ENCODE measurements at regions not wholly inside any gene's neighbourhood (a gene's known extent, or its start where the extent isn't known, plus 50 kb on each side); places are given as distances from the start of the nearest gene placed in this dataset.

GRCh38 chr20:11366660-11367059 lies 551.0 kb upstream of the BTBD3 start (continued):
- TF ChIP-seq ZNF276 (CRISPR knock-in tag; IDR thresholded peaks at IDR 0.05; ENCODE audit: low read depth), result no peak
- no peak for TF ChIP-seq ZFP36L2 (CRISPR knock-in tag; IDR thresholded peaks at IDR 0.05)
- no peak for TF ChIP-seq ZNF775 (CRISPR knock-in tag; IDR thresholded peaks at IDR 0.05; ENCODE audit: borderline replicate concordance)
- no peak for TF ChIP-seq ZNF343 (CRISPR knock-in tag; IDR thresholded peaks at IDR 0.05)
- no peak for TF ChIP-seq ZNF225 (CRISPR knock-in tag; IDR thresholded peaks at IDR 0.05)
- TF ChIP-seq ZNF776 (CRISPR knock-in tag; IDR thresholded peaks at IDR 0.05), result no peak
- no peak for TF ChIP-seq THRA (CRISPR knock-in tag; IDR thresholded peaks at IDR 0.05; ENCODE audit: borderline replicate concordance)
- TF ChIP-seq, protein P1, sequence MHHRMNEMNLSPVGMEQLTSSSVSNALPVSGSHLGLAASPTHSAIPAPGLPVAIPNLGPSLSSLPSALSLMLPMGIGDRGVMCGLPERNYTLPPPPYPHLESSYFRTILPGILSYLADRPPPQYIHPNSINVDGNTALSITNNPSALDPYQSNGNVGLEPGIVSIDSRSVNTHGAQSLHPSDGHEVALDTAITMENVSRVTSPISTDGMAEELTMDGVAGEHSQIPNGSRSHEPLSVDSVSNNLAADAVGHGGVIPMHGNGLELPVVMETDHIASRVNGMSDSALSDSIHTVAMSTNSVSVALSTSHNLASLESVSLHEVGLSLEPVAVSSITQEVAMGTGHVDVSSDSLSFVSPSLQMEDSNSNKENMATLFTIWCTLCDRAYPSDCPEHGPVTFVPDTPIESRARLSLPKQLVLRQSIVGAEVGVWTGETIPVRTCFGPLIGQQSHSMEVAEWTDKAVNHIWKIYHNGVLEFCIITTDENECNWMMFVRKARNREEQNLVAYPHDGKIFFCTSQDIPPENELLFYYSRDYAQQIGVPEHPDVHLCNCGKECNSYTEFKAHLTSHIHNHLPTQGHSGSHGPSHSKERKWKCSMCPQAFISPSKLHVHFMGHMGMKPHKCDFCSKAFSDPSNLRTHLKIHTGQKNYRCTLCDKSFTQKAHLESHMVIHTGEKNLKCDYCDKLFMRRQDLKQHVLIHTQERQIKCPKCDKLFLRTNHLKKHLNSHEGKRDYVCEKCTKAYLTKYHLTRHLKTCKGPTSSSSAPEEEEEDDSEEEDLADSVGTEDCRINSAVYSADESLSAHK (CRISPR knock-in tag; IDR thresholded peaks at IDR 0.05; ENCODE audit: borderline replicate concordance), result no peak
- TF ChIP-seq TOE1 (CRISPR knock-in tag; IDR thresholded peaks at IDR 0.05), result no peak
- TF ChIP-seq SP2 (CRISPR knock-in tag; IDR thresholded peaks at IDR 0.05), result no peak
- TF ChIP-seq, protein P2, sequence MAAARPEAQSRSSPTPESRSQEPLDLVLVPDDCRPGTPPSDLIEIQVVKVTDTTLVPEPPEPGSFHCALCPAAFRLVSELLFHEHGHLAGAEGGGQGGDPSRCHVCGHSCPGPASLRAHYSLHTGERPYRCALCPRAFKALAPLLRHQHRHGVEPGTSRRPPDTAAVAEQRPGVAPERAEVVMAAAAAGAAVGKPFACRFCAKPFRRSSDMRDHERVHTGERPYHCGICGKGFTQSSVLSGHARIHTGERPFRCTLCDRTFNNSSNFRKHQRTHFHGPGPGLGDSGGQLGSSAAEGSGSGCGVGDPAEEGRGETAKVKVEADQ (CRISPR knock-in tag; IDR thresholded peaks at IDR 0.05; ENCODE audit: borderline replicate concordance), result no peak
- TF ChIP-seq ZNF674 (CRISPR knock-in tag; IDR thresholded peaks at IDR 0.05; ENCODE audit: low read depth), result no peak
- TF ChIP-seq ZBTB38 (CRISPR knock-in tag; IDR thresholded peaks at IDR 0.05), result no peak
